Liver (tissue), 8 donors: ENCODE measurements at regions not wholly inside any gene's neighbourhood (a gene's known extent, or its start where the extent isn't known, plus 50 kb on each side); places are given as distances from the start of the nearest gene placed in this dataset.

Source experiments
- DNase-seq: peaks from one replicate; pipeline ENCODE4 v3.0.0-alpha.2; 2017; ENCODE audit warnings: low spot score
- H3K27ac ChIP-seq, 2 donors: one replicate each; pipeline ENCODE4 v1.7.0; 2013; ENCODE audit warnings: inconsistent platforms in 2 of 2, low read length in 2 of 2, control low read depth in 1 of 2, low read depth in 1 of 2, mild to moderate bottlenecking in 1 of 2
- H3K27me3 ChIP-seq, 4 donors: one replicate each; pipeline versions ENCODE4 v1.6.1 to v1.7.0; 2013; ENCODE audit warnings: low read length in 3 of 4, inconsistent platforms in 1 of 4, mild to moderate bottlenecking in 1 of 4, moderate library complexity in 1 of 4; ENCODE audit not compliant: control insufficient read depth in 4 of 4, insufficient read depth in 4 of 4
- H3K36me3 ChIP-seq, 4 donors: one replicate each; pipeline versions ENCODE4 v1.6.1 to v1.7.0; 2013; ENCODE audit warnings: low read length in 3 of 4, mild to moderate bottlenecking in 3 of 4, low read depth in 1 of 4, moderate library complexity in 1 of 4; ENCODE audit not compliant: control insufficient read depth in 4 of 4, insufficient read depth in 3 of 4
- H3K4me1 ChIP-seq, 4 donors: one replicate each; pipeline versions ENCODE4 v1.6.1 to v1.7.0; 2013; ENCODE audit warnings: low read length in 3 of 4, mild to moderate bottlenecking in 3 of 4, moderate library complexity in 1 of 4; ENCODE audit not compliant: control insufficient read depth in 4 of 4, insufficient read depth in 4 of 4
- H3K4me3 ChIP-seq, 3 donors: one replicate each; pipeline versions ENCODE4 v1.6.1 to v1.7.0; 2013; ENCODE audit warnings: low read length in 3 of 3, control low read depth in 1 of 3, low read depth in 1 of 3, mild to moderate bottlenecking in 1 of 3
- H3K9ac ChIP-seq, 2 donors: one replicate each; pipeline ENCODE4 v1.7.0; 2013; ENCODE audit warnings: low read length in 2 of 2, mild to moderate bottlenecking in 2 of 2, moderate library complexity in 2 of 2, control low read depth in 1 of 2, low read depth in 1 of 2
- H3K9me3 ChIP-seq, 4 donors: one replicate each; pipeline versions ENCODE4 v1.6.1 to v1.7.0; 2013; ENCODE audit warnings: low read length in 3 of 4; ENCODE audit not compliant: control insufficient read depth in 4 of 4
- ATF3 ChIP-seq: IDR thresholded peaks from 2 replicates; pipeline ENCODE4 v1.6.1; 2016; ENCODE audit warnings: antibody characterized with exemption
- CTCF ChIP-seq: fragments of 150-350 bp; IDR thresholded peaks from 2 replicates; pipeline ENCODE4 v1.5.1; 2017; ENCODE audit warnings: improper control_type of control experiment, low read depth, low read length; ENCODE audit not compliant: missing input control
- EGR1 ChIP-seq, 2 donors: IDR thresholded peaks; 2 replicates each; pipeline ENCODE4 v1.6.1; 2016 to 2018; ENCODE audit warnings: antibody characterized with exemption in 2 of 2, low read depth in 2 of 2
- FOXA1 ChIP-seq: IDR thresholded peaks from 2 replicates; pipeline ENCODE4 v1.6.1; 2016; ENCODE audit warnings: antibody characterized with exemption
- FOXA2 ChIP-seq: IDR thresholded peaks from 2 replicates; pipeline ENCODE4 v1.6.1; 2016; ENCODE audit warnings: antibody characterized with exemption
- GABPA ChIP-seq, 2 donors: IDR thresholded peaks in 1 of 2; conservative IDR thresholded peaks in 1 of 2; 2 replicates each; pipeline ENCODE4 v1.6.1; 2016; ENCODE audit warnings: antibody characterized with exemption in 2 of 2, mild to moderate bottlenecking in 1 of 2, moderate library complexity in 1 of 2
- HNF4A ChIP-seq, 2 donors: conservative IDR thresholded peaks; 2 replicates each; pipeline ENCODE4 v1.6.1; 2016; ENCODE audit warnings: antibody characterized with exemption in 2 of 2, mild to moderate bottlenecking in 2 of 2
- HNF4G ChIP-seq: IDR thresholded peaks from 2 replicates; pipeline ENCODE4 v1.6.1; 2016; ENCODE audit warnings: antibody characterized with exemption
- JUND ChIP-seq, 2 donors: IDR thresholded peaks; 2 replicates each; pipeline ENCODE4 v1.6.1; 2016; ENCODE audit warnings: antibody characterized with exemption in 2 of 2
- MAX ChIP-seq: IDR thresholded peaks from 2 replicates; pipeline ENCODE4 v1.6.1; 2016; ENCODE audit warnings: antibody characterized with exemption
- NR2F2 ChIP-seq: IDR thresholded peaks from 2 replicates; pipeline ENCODE4 v1.6.1; 2016; ENCODE audit warnings: antibody characterized with exemption
- RAD21 ChIP-seq, 2 donors: IDR thresholded peaks; 2 replicates each; pipeline ENCODE4 v1.6.1; 2016; ENCODE audit warnings: antibody characterized with exemption in 2 of 2, mild to moderate bottlenecking in 2 of 2
- REST ChIP-seq: IDR thresholded peaks from 2 replicates; pipeline ENCODE4 v1.6.1; 2016; ENCODE audit warnings: antibody characterized with exemption, mild to moderate bottlenecking
- RXRA ChIP-seq, 2 donors: IDR thresholded peaks; 2 replicates each; pipeline ENCODE4 v1.6.1; 2017 to 2018; ENCODE audit warnings: antibody characterized with exemption in 2 of 2, mild to moderate bottlenecking in 1 of 2
- SP1 ChIP-seq: IDR thresholded peaks from 2 replicates; pipeline ENCODE4 v1.6.1; 2018; ENCODE audit warnings: antibody characterized with exemption, mild to moderate bottlenecking
- TAF1 ChIP-seq: conservative IDR thresholded peaks from 2 replicates; pipeline ENCODE4 v1.6.1; 2016; ENCODE audit warnings: antibody characterized with exemption, mild to moderate bottlenecking
- YY1 ChIP-seq: IDR thresholded peaks from 2 replicates; pipeline ENCODE4 v1.6.1; 2016; ENCODE audit warnings: antibody characterized with exemption, mild to moderate bottlenecking
- ZBTB33 ChIP-seq: IDR thresholded peaks from 2 replicates; pipeline ENCODE4 v1.6.1; 2016; ENCODE audit warnings: antibody characterized with exemption
- WGBS: extraction: QIAGEN DNeasy Blood & Tissue Kit; methylation state at CpG from one replicate; pipeline ENCODE4 v1.1.7; 2013; 5-methylcytosine and 5-hydroxymethylcytosine counted together
- donor health status: healthy.
- donor health status: healthy.
- donor health status: healthy.
- donor health status: healthy.
- donor health status: healthy.

GRCh38 chr10:131810805-131811629 is 89.8 kb upstream of the PPP2R2D start:
- TF ChIP-seq HNF4A (conservative IDR thresholded peaks at IDR 0.05) (peak; percentile 18 to 48), FOXA2 (no peak)
- no peak overlapping the region for H3K4me3 ChIP-seq
- 85% methylated on average over 25 of the region's 25 CpGs for WGBS

GRCh38 chr10:131811630-131812403 is 89.0 kb upstream of the PPP2R2D start:
- Histone ChIP-seq H3K4me3 (no peak overlapping the region), H3K27ac (no peak overlapping the region), H3K27me3 (no peaks in the 10 kb centered on the region), H3K4me1 (peaks cover 11 to 26% (median 16%) of the 10 kb centered on the region in 4 donors), H3K9ac (no peak overlapping the region), H3K9me3 (no peaks in the 10 kb centered on the region), H3K36me3 (no peaks in the 10 kb centered on the region)
- no peak for TF ChIP-seq YY1
- TF ChIP-seq EGR1 (IDR thresholded peaks at IDR 0.05; ENCODE audit: low read depth in 2 of 2), result no peak
- no peak for TF ChIP-seq RXRA (IDR thresholded peaks at IDR 0.05)
- TF ChIP-seq MAX, result no peak
- TF ChIP-seq ZBTB33, result no peak
- TF ChIP-seq RAD21 (IDR thresholded peaks at IDR 0.05), result no peak
- TF ChIP-seq FOXA2, result no peak
- TF ChIP-seq ATF3, result no peak
- TF ChIP-seq SP1, result no peak
- no peak for TF ChIP-seq GABPA (IDR thresholded peaks at IDR 0.05 in 1 of 2, conservative IDR thresholded peaks at IDR 0.05 in 1 of 2)
- no peak for TF ChIP-seq HNF4G
- TF ChIP-seq NR2F2, result no peak
- TF ChIP-seq REST, result no peak
- TF ChIP-seq FOXA1, result no peak
- TF ChIP-seq CTCF, result no peak
- TF ChIP-seq JUND (IDR thresholded peaks at IDR 0.05), result no peak
- no peak for TF ChIP-seq TAF1
- no peak for TF ChIP-seq HNF4A (conservative IDR thresholded peaks at IDR 0.05)
- 92% methylated on average over 23 of the region's 23 CpGs for WGBS
- no peak for DNase-seq

More at GRCh38 chr10:131810805-131811629, 89.8 kb upstream of the PPP2R2D start:
- H3K4me1 ChIP-seq, result peaks cover 9 to 25% (median 16%) of the 10 kb centered on the region in 4 donors
- H3K9ac ChIP-seq, result no peak overlapping the region
- H3K27ac ChIP-seq, result no peak overlapping the region
- no peaks in the 10 kb centered on the region for H3K36me3 ChIP-seq
- DNase-seq, result peak; percentile 23
- H3K27me3 ChIP-seq, result no peaks in the 10 kb centered on the region
- no peaks in the 10 kb centered on the region for H3K9me3 ChIP-seq
